NCI-H345 treated with DMSO at 0.1 percent for 48 hours (cell line): ENCODE measurements at regions not wholly inside any gene's neighbourhood (a gene's known extent, or its start where the extent isn't known, plus 50 kb on each side); places are given as distances from the start of the nearest gene placed in this dataset.

Source experiments
- DNase-seq: peaks from one replicate; lab custom pipeline; 2025; ENCODE audit not compliant: unreplicated experiment; lab: John Stamatoyannopoulos, UW

DNA sequence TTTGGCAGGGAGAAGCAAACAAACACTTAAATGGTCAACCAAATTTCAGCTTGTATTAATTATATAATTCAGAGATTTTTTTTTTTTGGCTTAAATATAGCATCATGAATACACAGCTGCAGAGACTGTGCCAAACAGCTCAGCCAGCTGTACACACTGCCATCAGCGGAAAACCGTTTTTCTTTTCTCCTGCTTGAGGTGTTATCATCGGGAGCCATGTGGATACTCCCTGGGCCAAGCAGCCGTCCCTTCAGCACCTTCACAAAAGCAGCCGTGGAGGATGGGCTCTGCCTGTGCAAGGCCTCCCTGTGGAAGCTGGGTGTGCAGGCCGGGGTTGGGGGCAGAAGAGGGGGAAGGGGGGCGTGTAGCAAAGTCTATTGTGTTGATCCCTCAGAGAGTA is 85.0 kb downstream of the NUF2 start:
- peak; percentile 88 for DNase-seq

DNA sequence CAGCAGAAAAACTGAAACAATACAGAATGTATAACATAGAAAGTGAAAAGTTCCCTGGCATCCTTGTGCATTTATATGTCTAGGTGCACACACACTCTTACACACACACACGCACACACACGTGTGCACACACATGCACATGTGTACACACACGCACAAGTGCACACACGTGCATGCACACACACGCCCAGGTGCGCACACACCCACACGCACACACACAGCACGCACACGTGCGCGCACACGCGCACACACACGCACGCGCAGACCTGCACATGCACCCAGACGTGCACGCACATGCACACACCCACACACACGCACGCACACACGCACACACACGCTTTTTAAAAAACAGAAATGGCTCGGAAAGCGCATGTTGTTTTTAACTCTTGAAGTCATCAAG is 86.5 kb downstream of the NUF2 start:
- DNase-seq = no peak

DNA sequence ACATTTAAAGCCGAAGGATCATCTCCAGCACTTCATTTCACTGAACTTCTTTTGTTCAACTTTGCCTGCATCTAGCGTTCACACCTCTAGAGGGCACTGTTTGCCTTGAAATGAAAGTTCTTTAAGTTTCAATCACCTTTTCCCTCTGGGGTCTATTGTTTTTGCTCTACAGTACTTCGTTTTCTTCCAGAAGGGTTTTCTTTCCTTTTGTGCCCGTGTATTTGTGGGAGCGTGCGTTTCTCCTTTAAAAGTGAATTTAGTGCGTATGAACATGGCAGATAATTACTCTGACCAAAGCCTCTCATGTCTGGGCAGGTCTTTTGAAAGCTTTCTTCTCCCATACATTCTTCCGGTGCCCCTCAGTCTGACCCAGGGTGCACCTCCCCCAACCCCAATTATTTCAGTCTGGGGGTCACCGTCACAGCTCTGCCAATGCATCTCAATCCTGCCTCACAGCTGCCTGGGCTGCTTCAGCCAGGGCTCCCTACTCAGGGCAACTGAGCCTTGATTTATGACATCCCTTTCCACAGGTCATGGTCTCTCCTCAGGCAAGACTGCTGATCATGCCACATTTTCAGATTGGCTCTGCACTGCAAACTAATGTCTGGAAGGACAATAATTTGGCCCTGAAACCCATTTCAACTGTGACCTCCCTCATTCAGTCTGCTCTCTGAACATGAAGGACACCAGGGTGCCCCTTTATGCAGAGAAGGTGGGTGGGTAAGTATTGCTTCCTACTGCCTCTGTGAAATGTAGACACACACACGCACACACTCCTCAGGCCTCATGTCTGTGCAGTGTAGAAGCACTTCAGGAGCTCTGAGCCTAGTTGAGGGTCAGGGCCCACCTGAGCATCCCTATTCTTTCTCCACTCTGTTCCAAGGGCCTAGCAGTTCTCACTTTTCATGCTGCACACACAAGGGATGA is 88.6 kb downstream of the NUF2 start:
- DNase-seq = peak; percentile 68

DNA sequence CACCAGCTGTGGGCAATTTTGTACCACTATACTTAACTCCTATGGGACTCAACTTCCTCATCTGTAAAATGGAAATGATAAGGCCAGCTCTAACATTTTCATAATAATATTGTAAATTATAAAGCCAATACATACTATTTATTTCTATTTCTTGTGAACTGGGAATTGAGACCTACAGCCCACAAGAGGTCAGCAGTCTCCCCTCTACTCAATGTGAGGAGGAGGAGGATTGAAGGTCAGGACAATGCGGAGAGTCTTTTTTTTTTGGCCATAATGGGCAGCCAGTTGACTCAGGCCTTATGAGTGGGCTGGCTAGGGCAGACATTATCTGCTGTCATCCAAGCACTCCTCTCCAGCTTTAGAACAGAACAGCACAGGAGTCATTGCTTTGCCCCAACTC is 90.5 kb downstream of the NUF2 start:
- no peak for DNase-seq

DNA sequence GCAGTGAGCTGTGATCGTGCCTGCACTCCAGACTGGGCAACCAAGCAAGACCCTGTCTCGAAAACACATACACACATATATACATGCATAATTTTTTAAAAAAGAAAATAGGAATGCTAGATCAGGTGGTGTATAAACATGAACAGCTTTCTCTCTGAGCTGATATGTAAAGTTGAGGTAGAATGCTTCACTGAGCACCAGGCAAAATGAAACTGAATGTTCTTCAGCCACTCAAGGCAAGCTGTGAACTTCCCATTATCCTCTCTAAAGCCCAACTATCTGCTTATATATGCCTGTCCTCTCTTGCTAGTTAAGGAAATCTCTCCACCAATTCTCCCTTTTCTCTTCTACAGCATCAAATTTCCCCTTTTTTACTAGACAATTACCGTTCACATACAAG is 93.0 kb downstream of the NUF2 start:
- no peak for DNase-seq

DNA sequence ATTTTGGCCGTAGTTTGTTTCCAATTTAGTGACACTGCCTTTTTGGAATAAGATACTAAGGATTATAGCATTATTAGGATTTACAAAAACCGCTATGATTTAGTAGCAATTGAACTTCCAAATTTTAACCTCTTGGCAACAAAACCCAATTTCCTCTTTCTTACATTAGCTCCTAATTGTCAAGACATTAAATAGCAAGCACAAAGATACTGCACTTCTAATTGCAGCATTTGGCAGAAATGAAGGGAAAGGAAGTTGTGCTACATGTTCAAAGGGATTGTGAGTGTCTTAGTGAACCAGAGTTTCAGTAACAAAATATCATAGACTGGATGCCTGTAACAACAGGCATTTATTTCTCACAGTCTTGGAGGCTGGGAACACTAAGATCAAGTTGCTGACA is 99.9 kb downstream of the NUF2 start:
- DNase-seq = no peak

DNA sequence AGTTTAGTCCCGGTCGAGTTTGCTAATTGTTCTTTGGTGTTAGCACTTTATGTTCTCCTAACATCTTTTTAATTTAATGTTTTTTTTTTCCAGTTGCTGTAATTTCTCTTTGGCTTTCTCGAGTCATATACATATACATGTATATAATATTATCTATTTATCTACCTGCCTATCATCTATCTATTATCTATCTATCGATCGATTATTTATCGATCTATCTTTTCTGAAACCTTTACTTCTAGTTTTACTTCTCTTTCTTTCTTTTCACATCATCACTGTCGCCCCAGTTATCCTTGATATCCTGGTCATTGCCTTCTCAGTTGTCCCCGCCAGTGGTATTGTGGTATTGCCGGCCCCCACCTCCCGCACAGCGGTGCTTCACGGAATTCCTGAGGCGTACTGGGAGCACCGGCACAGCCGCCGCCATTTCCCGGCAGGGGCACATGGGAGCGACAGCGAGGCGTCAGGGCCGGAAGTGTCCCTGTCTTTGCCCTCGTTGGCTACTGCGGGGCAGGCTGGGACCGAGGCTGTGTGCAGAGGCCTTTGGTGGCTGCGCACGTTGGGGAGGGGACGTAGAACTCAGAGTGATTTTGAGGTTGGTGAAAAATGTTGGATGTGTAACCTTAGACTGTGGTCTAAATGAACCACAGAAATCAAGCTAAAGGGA is 101.1 kb downstream of the NUF2 start:
- no peak for DNase-seq

DNA sequence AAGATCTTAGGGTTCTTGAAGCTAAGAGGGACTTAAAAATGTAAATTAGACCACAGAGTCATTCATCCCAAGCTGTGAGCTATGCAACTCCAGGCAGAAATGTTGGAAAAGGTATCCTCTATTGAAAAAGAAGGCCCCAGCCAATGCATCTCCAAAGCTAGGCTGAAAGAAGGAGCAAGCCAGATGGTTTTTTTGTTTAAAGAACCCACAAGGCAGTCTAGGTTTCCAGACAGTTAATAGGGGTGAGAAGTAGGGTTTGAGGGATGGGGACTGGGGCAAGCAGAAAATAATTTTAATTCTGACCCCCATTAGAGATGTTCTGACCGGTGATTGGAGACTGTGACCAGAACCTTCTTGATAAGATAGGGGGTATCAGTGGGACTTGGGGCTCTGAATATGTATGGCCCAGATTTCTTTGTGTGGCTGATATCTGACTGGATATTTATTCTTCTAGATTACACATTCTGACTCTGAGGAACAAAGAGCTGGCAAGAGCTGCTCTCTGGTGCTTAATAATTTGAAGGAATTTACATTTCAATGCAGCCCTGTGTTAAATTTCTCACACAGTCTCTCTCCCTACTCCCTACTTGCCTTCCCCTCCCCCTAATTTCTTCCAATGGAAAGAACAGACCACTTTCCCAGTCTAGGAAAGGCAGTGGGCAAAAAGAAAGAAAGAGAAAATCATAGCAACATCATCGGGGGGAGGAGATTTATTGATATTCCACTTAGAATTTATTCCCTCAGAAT is 104.9 kb downstream of the NUF2 start:
- DNase-seq = no peak

DNA sequence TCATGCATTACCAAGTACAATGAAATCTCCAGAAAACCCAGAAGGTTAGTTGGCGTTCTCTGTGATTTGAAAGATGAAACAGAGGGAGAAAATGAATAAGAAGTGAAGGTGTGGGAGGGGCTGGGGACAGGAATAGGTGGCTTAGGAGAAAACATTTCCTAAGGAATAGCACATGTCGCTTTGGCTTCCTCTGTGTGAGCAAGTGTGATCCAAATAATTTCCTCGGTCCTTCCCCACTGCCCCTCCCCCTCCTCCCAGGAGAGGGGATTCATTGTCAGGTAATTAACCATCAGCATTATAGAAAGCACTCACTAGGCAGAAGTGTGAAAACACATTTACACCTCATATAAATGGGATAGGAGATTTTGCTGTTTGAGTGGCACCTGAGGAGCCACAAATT is 105.5 kb downstream of the NUF2 start:
- DNase-seq = no peak

DNA sequence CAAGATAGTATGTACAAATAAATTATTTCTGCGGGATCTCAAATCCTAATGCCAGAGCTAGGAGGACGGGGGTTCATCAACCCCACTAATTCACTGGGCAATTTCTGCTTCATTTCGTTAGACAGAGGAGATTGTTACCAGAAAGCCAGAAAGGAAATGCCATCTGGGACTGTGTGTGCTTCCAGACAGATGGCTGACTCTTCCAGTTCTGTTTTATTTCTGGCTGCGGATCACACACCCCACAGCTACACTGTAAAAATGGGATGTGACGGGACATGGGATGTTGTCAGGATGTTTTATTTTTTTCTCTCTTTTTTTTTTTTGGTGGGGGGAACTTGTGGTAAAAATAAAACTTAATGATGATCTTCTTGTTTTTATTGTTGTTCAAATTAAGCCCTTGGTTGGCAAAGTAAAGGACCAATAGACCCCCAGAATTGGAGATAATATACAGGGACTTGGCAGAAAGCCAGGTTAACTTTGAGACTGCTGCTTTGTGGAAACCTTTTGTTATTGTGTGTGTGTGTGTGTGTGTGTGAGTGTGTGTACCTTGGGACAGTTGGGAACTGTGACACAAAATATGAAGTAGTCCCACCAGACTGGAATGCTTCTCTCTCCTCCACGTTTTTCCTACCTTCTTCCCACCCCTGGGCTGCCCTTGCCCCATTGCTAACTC is 114.5 kb downstream of the NUF2 start:
- DNase-seq = no peak

DNA sequence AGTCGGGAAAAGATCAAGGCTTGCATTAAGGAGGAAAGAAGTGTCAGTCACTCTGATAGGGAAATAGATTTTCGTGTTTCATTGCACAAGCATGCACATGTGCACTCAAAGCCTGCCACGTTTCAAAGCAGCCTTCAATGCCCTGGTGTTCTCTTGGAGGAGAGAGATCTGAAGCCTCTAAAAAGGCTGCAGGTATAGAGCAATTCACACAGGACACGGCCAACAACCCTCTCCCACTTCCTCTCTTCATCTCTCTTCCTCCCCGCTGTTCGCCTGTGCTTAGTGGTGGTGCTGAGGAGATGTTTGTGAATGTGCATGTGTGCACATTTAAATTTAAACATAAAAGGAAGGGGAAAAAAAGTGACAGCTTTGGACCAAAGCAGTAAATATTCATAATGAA is 117.7 kb downstream of the NUF2 start:
- no peak for DNase-seq

DNA sequence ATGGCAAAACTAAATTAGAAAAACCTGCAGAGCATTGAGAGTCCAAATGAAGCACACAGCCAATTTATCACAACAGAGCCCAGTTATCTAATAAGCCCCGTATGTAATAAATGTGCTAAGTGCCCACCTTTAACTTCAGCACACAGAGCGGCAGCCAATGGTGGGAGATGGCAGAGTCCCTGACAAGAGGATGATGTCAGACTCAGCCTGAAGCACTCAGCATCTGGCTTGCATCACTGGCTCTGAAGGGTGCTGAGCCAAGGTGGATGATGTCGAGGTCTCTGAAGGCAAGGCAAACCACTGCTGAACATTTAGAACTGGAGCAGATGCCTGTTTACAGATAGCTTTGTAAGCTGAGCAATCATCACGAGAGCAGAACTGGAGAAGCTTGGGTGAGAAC is 118.3 kb downstream of the NUF2 start:
- no peak for DNase-seq

DNA sequence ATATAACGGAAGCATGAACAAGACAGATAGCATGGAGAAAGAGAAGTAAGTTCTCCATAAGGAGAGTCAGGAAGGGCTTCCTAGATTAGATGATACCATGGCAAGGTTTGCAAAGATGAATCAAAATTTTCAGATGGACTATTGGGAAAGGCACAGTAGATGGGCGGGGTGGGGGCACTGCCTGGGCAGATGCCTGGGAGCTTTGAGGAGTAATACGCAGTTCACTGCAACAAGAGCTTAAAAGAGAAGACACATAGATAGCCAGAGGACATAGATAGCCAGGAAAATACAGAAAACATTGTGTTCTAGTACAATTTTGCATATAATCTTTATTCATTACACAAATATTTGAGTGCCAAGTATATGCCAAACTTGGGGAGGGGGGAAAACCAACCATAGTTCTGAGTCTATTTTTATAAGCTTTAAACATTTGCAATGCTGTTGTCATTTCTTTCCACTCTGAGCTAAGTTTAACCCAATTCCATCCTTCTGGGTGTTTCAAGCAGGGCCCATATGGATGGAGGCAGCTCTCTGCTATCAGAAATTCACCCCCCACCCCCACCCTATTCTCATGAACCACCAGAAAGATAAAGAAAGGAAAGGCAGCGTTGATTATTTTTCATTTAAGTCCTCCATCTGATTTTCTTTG is 120.6 kb downstream of the NUF2 start:
- DNase-seq = no peak

DNA sequence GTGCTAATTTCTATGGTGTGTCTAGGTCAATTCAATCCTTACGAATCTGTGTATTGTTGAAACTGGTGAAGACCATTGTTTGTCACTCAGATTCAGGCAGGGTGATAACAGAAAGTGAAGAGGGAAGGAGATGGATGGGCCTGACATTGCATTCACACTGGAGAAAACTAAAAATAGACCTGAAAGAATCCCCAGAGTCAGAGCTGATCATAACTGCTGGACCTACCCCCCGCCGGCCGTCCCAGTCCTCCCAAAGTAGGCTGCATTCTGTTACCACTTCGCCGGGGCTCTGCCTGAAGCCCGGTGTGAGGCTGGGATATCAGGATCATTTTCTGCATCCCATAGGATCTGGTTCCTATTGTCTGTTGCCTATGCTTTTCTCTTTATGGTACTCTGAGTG is 121.1 kb downstream of the NUF2 start:
- DNase-seq = no peak

DNA sequence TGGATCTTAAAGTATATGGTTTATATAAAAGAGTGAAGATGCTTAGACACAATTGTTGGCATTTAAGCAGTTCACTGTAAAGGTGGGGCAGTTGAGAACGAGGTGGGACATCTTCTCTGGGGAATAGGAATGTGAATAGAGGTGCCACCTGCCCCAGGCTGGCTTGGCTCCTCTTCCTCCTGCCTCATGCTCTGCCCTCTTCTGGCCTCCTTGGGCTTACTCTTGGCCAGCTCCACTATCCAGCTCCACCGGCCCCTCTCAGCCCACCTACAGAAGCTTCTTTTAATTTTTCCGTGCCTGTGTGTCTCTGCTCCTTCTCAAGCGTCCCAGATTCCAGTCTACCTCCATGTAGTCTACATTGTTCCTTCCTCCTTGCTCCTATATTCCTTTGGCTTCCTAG is 122.1 kb downstream of the NUF2 start:
- DNase-seq = no peak

DNA sequence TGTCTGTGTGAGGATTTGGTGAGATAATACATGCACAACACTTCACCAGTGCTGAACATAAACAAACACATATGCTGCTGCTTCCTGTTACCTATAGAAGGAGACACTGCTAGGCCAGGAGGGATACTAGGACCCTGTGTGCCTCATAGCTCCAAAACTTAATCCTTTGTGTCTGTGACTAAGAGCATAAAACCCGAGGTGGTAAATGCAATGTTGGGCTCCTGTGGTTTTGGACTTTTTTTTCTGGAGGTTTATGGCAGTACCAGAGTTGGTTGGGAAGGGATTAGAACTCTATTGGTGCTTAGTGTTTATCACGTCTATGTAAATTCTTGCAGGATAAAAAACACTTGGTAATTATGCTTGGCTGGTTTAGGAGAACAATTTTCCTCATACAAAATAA is 122.9 kb downstream of the NUF2 start:
- DNase-seq = no peak

DNA sequence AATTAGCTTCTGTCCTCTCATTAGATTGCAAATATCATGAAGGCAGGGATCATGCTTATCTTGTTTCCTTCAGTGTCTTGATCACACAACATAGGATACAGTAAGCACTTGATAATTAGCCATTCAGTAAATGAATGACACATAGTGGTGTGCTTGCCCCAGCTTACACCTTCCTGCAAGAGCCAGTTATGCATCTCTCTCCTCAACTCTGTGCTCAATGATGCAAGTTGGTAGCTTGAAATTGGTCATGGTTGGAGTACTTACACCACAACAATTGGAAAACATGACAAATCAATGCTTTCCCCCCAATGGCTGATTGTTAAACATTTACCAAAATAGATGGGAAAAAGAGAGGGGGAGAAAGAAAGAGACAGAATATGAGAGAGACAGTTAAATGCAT is 129.2 kb downstream of the NUF2 start:
- no peak for DNase-seq

DNA sequence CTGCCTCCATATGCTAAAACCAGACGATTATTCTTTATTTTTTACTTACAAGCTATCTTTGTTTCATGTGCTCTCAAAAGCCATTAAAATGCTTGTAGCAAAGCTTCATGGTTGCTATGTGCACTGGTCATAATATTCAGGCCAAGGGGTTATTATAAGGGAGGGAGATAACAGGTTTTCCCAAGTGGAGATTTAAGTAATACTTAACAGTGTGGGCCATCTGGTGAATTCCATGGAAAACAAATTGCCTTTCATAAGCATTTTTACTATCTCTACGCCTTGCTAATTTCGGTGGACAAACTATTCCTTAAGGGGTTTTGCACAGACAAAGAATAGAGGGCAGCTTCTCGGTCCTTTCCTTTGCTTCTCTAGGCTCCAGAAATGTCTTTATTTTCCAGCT is 137.8 kb downstream of the NUF2 start:
- DNase-seq = no peak

DNA sequence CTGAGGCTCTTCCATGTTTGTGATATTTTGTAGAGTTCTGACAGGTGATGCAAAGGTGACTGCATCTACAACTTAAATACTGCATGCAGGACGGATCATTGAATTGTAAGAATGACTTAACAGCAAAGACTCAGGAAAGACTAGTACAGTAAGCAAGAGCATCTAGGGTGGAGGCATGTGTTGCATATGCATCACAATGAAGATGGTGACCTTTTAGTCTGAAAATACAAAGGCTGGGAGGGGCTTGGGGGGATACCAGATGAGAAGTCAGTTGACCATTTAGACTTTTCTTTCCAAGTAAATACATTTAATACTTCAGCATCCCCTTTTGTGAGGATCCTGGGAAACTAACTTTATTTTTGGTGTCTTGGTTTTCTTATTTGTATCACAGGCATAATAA is 145.5 kb downstream of the NUF2 start:
- DNase-seq = no peak

DNA sequence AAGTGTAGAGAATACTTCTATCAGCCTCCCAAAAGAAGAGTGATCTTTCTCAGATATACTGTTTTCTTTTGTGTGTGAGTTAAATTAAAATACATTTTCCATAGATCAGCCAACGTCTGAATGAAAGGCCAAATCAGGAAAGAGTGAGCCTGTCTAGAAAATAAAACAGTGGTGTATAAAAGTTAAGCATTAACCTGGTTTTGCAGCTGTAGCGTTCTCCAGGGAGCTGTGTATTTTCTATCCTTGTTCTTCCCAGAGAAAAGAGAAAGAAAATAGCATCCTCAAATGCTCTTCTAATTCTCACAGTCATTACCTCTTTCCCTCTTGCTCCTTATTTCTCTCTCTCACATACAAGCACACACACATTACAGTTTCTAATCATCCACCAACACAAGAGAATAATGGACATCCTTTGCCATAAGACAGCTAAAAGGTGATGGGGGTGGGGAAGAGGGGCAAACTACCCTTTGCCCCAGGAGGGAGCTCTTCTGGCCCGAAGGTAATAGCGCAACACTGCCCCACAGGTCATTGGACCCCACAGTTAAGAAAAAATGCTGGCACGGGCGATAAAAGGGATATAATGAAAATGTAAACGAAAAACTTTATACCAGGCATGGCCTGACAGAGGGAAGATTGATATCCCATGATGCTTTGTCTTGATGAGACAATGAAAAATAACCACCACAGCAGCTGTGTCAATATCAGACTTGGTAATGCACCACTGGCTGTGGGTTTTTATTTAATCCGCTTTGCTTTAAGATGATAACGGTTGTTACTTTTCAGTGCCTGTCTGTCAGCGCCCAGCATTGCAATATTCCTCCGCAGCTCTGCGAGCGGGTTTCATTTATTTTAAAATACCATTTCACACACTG is 150.3 kb downstream of the NUF2 start:
- peak; percentile 94 for DNase-seq
